Effector memory CD4-positive, alpha-beta T cell (primary cell): ENCODE measurements at regions not wholly inside any gene's neighbourhood (a gene's known extent, or its start where the extent isn't known, plus 50 kb on each side); places are given as distances from the start of the nearest gene placed in this dataset.

ENCODE experiments used
- DNase-seq, 3 donors: peaks; one replicate each; pipeline ENCODE4 v3.0.0-alpha.2; 2020
- H3K27ac ChIP-seq: 2 replicates; pipeline ENCODE4 v1.7.0; 2013; ENCODE audit warnings: mild to moderate bottlenecking, low read length, moderate library complexity; ENCODE audit not compliant: insufficient read depth, poor library complexity, severe bottlenecking
- H3K27me3 ChIP-seq: replicated peaks from 2 replicates; pipeline ENCODE4 v1.7.0; 2013; ENCODE audit warnings: mild to moderate bottlenecking, low read length; ENCODE audit not compliant: insufficient read depth, control insufficient read depth, poor library complexity, severe bottlenecking
- H3K36me3 ChIP-seq: 2 replicates; pipeline ENCODE4 v1.7.0; 2013; ENCODE audit warnings: mild to moderate bottlenecking, low read length, moderate library complexity; ENCODE audit not compliant: control insufficient read depth, insufficient read depth
- H3K4me1 ChIP-seq: 2 replicates; pipeline ENCODE4 v1.7.0; 2013; ENCODE audit warnings: low read length, mild to moderate bottlenecking; ENCODE audit not compliant: control insufficient read depth, insufficient read depth, poor library complexity, severe bottlenecking
- H3K4me3 ChIP-seq: 2 replicates; pipeline ENCODE4 v1.7.0; 2013; ENCODE audit warnings: low read length, low read depth, mild to moderate bottlenecking; ENCODE audit not compliant: insufficient read depth, poor library complexity, severe bottlenecking
- H3K9me3 ChIP-seq: 2 replicates; pipeline ENCODE4 v1.7.0; 2013; ENCODE audit warnings: mild to moderate bottlenecking, low read length, moderate library complexity; ENCODE audit not compliant: control insufficient read depth

DNA sequence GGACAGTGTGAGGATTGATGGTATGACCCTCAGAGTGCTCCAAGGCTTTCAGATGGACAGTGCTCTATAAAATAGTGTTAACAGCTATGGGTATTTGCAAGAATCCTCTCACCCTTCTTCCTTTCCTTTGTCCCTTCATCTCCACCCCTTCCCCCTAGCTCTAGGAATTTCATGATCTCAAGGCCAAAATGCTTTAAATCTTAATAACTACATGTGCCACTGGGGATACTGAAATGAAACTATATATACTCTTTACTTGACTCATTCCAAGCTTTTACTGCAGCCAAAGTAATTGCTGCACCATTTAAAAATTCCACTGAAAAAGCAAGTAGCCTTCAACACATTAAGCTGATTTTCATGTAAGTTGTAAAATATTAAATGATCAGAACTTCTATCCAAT, 361.6 kb upstream of the SLC30A5 start:
- Histone ChIP-seq H3K36me3 (no peaks in the 10 kb centered on the region), H3K9me3 (no peaks in the 10 kb centered on the region), H3K27ac (no peak overlapping the region), H3K4me3 (no peak overlapping the region), H3K27me3 (no peaks in the 10 kb centered on the region), H3K4me1 (no peaks in the 10 kb centered on the region)
- DNase-seq, result no peak

DNA sequence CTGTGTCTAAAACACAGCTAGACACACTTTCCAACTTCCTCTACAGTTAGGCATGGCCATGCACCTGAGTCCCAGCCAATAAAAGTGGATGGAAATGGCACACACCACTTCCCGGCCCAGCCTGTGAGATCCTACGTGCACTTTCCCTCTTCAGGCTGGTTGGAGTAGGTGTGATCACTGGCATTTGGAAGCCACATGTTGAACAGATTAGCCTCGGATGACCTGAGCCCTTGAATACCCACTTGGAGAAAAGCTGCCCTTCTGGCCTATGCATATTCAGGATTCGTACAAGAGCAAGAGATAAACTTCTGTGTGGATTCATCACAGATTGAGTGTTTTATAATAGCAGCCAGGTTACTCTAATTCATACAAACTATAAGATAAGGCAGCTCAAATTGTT, 359.0 kb upstream of the SLC30A5 start:
- Histone ChIP-seq H3K27ac (no peak overlapping the region), H3K27me3 (no peaks in the 10 kb centered on the region), H3K9me3 (no peaks in the 10 kb centered on the region), H3K4me3 (no peak overlapping the region), H3K36me3 (no peaks in the 10 kb centered on the region), H3K4me1 (no peaks in the 10 kb centered on the region)
- no peak for DNase-seq

- Histone ChIP-seq H3K27me3 (no peaks in the 10 kb centered on the region), H3K4me3 (no peak overlapping the region), H3K36me3 (no peaks in the 10 kb centered on the region), H3K4me1 (no peaks in the 10 kb centered on the region), H3K9me3 (no peaks in the 10 kb centered on the region), H3K27ac (no peak overlapping the region)
- no peak for DNase-seq
Observed at GRCh38 chr5:68738236-68738635, 355.6 kb upstream of the SLC30A5 start.

- H3K36me3 ChIP-seq, result no peaks in the 10 kb centered on the region
- no peaks in the 10 kb centered on the region for H3K4me1 ChIP-seq
- no peaks in the 10 kb centered on the region for H3K27me3 ChIP-seq
- no peak overlapping the region for H3K27ac ChIP-seq
- DNase-seq, result no peak
- H3K9me3 ChIP-seq, result no peaks in the 10 kb centered on the region
- H3K4me3 ChIP-seq, result no peak overlapping the region
Observed at GRCh38 chr5:68738841-68739240, 355.0 kb upstream of the SLC30A5 start.

GRCh38 chr5:68739752-68740151, 354.1 kb upstream of the SLC30A5 start:
- H3K27ac ChIP-seq, result no peak overlapping the region
- no peaks in the 10 kb centered on the region for H3K36me3 ChIP-seq
- DNase-seq, result no peak
- H3K4me3 ChIP-seq, result no peak overlapping the region
- no peaks in the 10 kb centered on the region for H3K4me1 ChIP-seq
- H3K9me3 ChIP-seq, result no peaks in the 10 kb centered on the region
- H3K27me3 ChIP-seq, result no peaks in the 10 kb centered on the region

DNA sequence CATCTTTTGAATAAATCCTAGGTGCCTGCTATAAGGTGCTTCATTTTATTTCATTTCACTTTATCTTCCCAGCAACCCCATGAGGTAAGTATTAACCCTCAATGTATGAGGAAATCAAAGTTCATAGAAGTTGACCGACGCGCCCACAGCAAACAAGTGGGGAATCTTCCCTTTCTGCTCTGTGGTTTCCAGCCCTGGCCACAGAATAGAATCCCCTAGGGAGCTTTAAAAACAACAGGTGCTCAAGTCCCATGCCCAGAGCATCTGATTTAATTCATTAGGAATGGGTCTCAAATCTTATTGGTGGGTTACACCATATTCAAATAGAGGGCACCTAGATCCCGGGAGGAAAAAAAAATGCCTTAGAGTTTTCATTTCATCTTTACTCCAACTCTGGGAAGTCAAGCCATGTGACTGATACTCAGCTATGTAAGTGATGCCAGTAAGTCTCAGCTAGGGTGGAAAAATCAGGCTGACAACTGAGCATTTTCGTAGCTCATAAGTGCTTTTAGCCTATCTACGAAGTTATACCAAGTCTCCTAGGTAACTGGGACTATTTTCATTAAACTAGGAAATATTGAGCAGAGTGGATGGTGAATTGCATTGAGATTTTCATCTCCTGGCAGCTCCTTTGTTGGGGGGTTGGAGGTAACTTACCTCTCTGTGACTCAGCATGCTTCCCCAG, 353.4 kb upstream of the SLC30A5 start:
- Histone ChIP-seq H3K4me3 (no peak overlapping the region), H3K27ac (no peak overlapping the region), H3K4me1 (no peaks in the 10 kb centered on the region), H3K27me3 (no peaks in the 10 kb centered on the region), H3K9me3 (no peaks in the 10 kb centered on the region), H3K36me3 (no peaks in the 10 kb centered on the region)
- DNase-seq, result no peak

DNA sequence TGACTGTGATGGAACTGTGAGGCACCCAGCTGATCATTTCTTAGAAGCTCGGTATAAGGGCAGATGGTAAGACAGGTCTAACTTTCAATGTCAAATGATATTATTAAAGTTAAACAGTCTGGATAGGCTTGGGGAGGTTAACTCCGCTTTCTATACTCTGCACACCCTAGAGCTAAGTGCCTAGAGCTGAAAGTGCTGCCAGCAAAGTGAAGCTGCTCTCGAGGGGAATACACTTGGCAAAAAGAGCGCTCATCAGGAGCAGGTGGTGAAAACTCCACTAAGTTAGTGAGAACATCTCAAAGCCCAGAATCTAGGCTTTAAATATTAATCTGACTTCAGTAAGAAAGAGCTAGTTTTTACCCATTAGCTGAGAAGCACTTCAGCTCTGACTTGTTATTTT, 349.6 kb upstream of the SLC30A5 start:
- no peak for DNase-seq
- no peak overlapping the region for H3K27ac ChIP-seq
- no peaks in the 10 kb centered on the region for H3K9me3 ChIP-seq
- no peak overlapping the region for H3K4me3 ChIP-seq
- no peaks in the 10 kb centered on the region for H3K36me3 ChIP-seq
- H3K4me1 ChIP-seq, result no peaks in the 10 kb centered on the region
- no peaks in the 10 kb centered on the region for H3K27me3 ChIP-seq

DNA sequence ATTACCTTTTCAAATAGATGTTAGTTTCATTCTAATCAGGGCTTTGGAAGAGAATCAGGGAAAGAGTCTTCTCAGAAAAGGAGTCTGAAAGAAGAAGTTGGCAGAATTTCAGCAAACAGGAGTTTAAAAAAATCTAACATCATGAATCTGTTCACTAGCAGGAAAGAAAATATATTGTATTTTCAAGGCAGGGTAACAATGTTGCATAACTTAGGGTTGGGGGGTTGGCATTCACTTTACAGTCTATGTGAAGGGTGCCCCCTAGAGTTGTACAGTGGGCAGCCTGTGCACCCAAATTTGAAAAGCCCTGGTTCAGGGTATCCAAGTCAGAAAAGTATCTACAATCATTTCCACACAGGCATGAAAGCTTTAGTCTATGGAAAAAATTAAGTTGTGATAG, 348.4 kb upstream of the SLC30A5 start:
- no peaks in the 10 kb centered on the region for H3K36me3 ChIP-seq
- H3K4me3 ChIP-seq, result no peak overlapping the region
- no peak overlapping the region for H3K27ac ChIP-seq
- no peaks in the 10 kb centered on the region for H3K4me1 ChIP-seq
- H3K9me3 ChIP-seq, result no peaks in the 10 kb centered on the region
- DNase-seq, result no peak
- no peaks in the 10 kb centered on the region for H3K27me3 ChIP-seq

GRCh38 chr5:68746220-68746619, 347.6 kb upstream of the SLC30A5 start:
- no peaks in the 10 kb centered on the region for H3K9me3 ChIP-seq
- no peak overlapping the region for H3K4me3 ChIP-seq

GRCh38 chr5:68746643-68747420, 347.0 kb upstream of the SLC30A5 start:
- H3K36me3 ChIP-seq, result no peaks in the 10 kb centered on the region
- no peak overlapping the region for H3K27ac ChIP-seq
- H3K9me3 ChIP-seq, result no peaks in the 10 kb centered on the region
- DNase-seq, result no peak
- no peaks in the 10 kb centered on the region for H3K27me3 ChIP-seq
- no peaks in the 10 kb centered on the region for H3K4me1 ChIP-seq
- H3K4me3 ChIP-seq, result no peak overlapping the region

More at GRCh38 chr5:68746220-68746619, 347.6 kb upstream of the SLC30A5 start:
- no peak for DNase-seq
- H3K27me3 ChIP-seq, result no peaks in the 10 kb centered on the region
- no peaks in the 10 kb centered on the region for H3K36me3 ChIP-seq
- H3K27ac ChIP-seq, result no peak overlapping the region
- H3K4me1 ChIP-seq, result no peaks in the 10 kb centered on the region
